OCI-LY3 (cell line): ENCODE measurements at regions not wholly inside any gene's neighbourhood (a gene's known extent, or its start where the extent isn't known, plus 50 kb on each side); places are given as distances from the start of the nearest gene placed in this dataset.

Source experiments
- H2AFZ ChIP-seq: fragments of 200-600, 300-600 bp; shearing (Covaris generic); 2 replicates; pipeline ENCODE4 v1.6.0; 2014; ENCODE audit warnings: antibody characterized with exemption, low read depth, low read length
- H3K27ac ChIP-seq: fragments of 200-600, 300-600 bp; sonication (generic); 2 replicates; pipeline ENCODE4 v1.5.1; 2014; ENCODE audit warnings: mild to moderate bottlenecking, low read length, moderate library complexity, mixed read lengths
- H3K27me3 ChIP-seq: fragments of 200-600, 300-600 bp; sonication (generic); 2 replicates; pipeline ENCODE4 v1.6.1; 2014; ENCODE audit warnings: low read depth, low read length, mixed read lengths
- H3K36me3 ChIP-seq: fragments of 200-600, 300-600 bp; sonication (generic); replicated peaks from 2 replicates; pipeline ENCODE3; 2014; ENCODE audit warnings: low read depth, low read length, mixed read lengths
- H3K4me1 ChIP-seq: fragments of 300-600, 200-600 bp; sonication (generic); 2 replicates; pipeline ENCODE4 v1.6.1; 2014; ENCODE audit warnings: low read length, mixed read lengths
- H3K4me2 ChIP-seq: fragments of 200-600, 300-600 bp; sonication (generic); 2 replicates; pipeline ENCODE4 v1.6.1; 2014; ENCODE audit warnings: low read length, mixed read lengths
- H3K4me3 ChIP-seq: fragments of 300-600, 200-600 bp; sonication (generic); 2 replicates; pipeline ENCODE4 v1.5.1; 2014; ENCODE audit warnings: antibody characterized with exemption, mild to moderate bottlenecking, low read length, moderate library complexity
- H3K79me2 ChIP-seq: fragments of 300-600, 200-600 bp; shearing (Covaris generic); 2 replicates; pipeline ENCODE4 v1.6.1; 2014; ENCODE audit warnings: mild to moderate bottlenecking, low read length, mixed read lengths
- H3K9ac ChIP-seq: fragments of 300-600, 200-600 bp; shearing (Covaris generic); 2 replicates; pipeline ENCODE4 v1.6.0; 2014; ENCODE audit warnings: mild to moderate bottlenecking, low read length, moderate library complexity
- H3K9me3 ChIP-seq: fragments of 200-600, 300-600 bp; shearing (Covaris generic); 2 replicates; pipeline ENCODE4 v1.6.1; 2014; ENCODE audit warnings: low read length, mixed read lengths; ENCODE audit not compliant: insufficient read depth
- H4K20me1 ChIP-seq: fragments of 200-600, 300-600 bp; sonication (generic); 2 replicates; pipeline ENCODE4 v1.6.1; 2016; ENCODE audit warnings: low read length, mixed read lengths; ENCODE audit not compliant: insufficient read depth
- CTCF ChIP-seq: fragments of 200-600, 300-600 bp; sonication (generic); IDR thresholded peaks from 2 replicates; pipeline ENCODE4 v1.5.1; 2014; ENCODE audit warnings: antibody characterized with exemption, low read length, low read depth
- EZH2phosphoT487 ChIP-seq: fragments of 200-600 bp; shearing (Covaris generic); IDR thresholded peaks from 2 replicates; pipeline ENCODE4 v1.6.1; 2018; ENCODE audit warnings: antibody characterized with exemption, mixed run types, low read depth

GRCh38 chr2:145159676-145160075 lies 639.8 kb upstream of the ZEB2 start:
- no peak overlapping the region for H3K4me3 ChIP-seq
- TF ChIP-seq CTCF (no peak), EZH2phosphoT487 (no peak)
- H3K4me2 ChIP-seq, result no peak overlapping the region
- H3K9me3 ChIP-seq, result no peaks in the 10 kb centered on the region
- no peaks in the 10 kb centered on the region for H3K4me1 ChIP-seq
- H4K20me1 ChIP-seq, result no peaks in the 10 kb centered on the region
- H2AFZ ChIP-seq, result no peak overlapping the region
- no peaks in the 10 kb centered on the region for H3K27me3 ChIP-seq
- H3K9ac ChIP-seq, result no peak overlapping the region
- no peaks in the 10 kb centered on the region for H3K36me3 ChIP-seq
- H3K27ac ChIP-seq, result no peak overlapping the region
- no peaks in the 10 kb centered on the region for H3K79me2 ChIP-seq

- H3K79me2 ChIP-seq, result no peaks in the 10 kb centered on the region
- H3K36me3 ChIP-seq, result no peaks in the 10 kb centered on the region
- no peak overlapping the region for H3K4me2 ChIP-seq
- H3K27me3 ChIP-seq, result no peaks in the 10 kb centered on the region
- H3K4me3 ChIP-seq, result no peak overlapping the region
- H3K9me3 ChIP-seq, result no peaks in the 10 kb centered on the region
- TF ChIP-seq CTCF (no peak), EZH2phosphoT487 (no peak)
- H2AFZ ChIP-seq, result no peak overlapping the region
- no peak overlapping the region for H3K9ac ChIP-seq
- no peak overlapping the region for H3K27ac ChIP-seq
- H3K4me1 ChIP-seq, result no peaks in the 10 kb centered on the region
- H4K20me1 ChIP-seq, result no peaks in the 10 kb centered on the region
These were observed 638.0 kb upstream of the ZEB2 start for GRCh38 chr2:145157741-145158591.

GRCh38 chr2:145157036-145157675 lies 637.2 kb upstream of the ZEB2 start:
- no peaks in the 10 kb centered on the region for H3K36me3 ChIP-seq
- H3K4me3 ChIP-seq, result no peak overlapping the region
- no peaks in the 10 kb centered on the region for H3K79me2 ChIP-seq
- H3K27ac ChIP-seq, result no peak overlapping the region
- no peaks in the 10 kb centered on the region for H3K9me3 ChIP-seq
- H4K20me1 ChIP-seq, result no peaks in the 10 kb centered on the region
- no peaks in the 10 kb centered on the region for H3K4me1 ChIP-seq
- H2AFZ ChIP-seq, result no peak overlapping the region
- no peak overlapping the region for H3K9ac ChIP-seq
- no peak overlapping the region for H3K4me2 ChIP-seq
- H3K27me3 ChIP-seq, result no peaks in the 10 kb centered on the region
- TF ChIP-seq CTCF, result no peak
- no peak for TF ChIP-seq EZH2phosphoT487

GRCh38 chr2:145156199-145156598 lies 636.3 kb upstream of the ZEB2 start:
- no peak overlapping the region for H2AFZ ChIP-seq
- no peaks in the 10 kb centered on the region for H3K9me3 ChIP-seq
- H3K4me2 ChIP-seq, result no peak overlapping the region

More at GRCh38 chr2:145156199-145156598, 636.3 kb upstream of the ZEB2 start:
- Histone ChIP-seq H3K27me3 (no peaks in the 10 kb centered on the region), H3K36me3 (no peaks in the 10 kb centered on the region), H4K20me1 (no peaks in the 10 kb centered on the region), H3K9ac (no peak overlapping the region), H3K4me1 (no peaks in the 10 kb centered on the region), H3K27ac (no peak overlapping the region), H3K4me3 (no peak overlapping the region), H3K79me2 (no peaks in the 10 kb centered on the region)
- TF ChIP-seq CTCF (no peak), EZH2phosphoT487 (no peak)
